HK-2 (cell line): ENCODE measurements at regions not wholly inside any gene's neighbourhood (a gene's known extent, or its start where the extent isn't known, plus 50 kb on each side); places are given as distances from the start of the nearest gene placed in this dataset.

Source experiments
- DNase-seq: peaks from one replicate; pipeline ENCODE4 v3.0.0-alpha.2; 2018; ENCODE audit not compliant: unreplicated experiment

GRCh38 chr6:168724033-168724432 lies 283.0 kb downstream of the SMOC2 start:
- DNase-seq, result no peak

DNA sequence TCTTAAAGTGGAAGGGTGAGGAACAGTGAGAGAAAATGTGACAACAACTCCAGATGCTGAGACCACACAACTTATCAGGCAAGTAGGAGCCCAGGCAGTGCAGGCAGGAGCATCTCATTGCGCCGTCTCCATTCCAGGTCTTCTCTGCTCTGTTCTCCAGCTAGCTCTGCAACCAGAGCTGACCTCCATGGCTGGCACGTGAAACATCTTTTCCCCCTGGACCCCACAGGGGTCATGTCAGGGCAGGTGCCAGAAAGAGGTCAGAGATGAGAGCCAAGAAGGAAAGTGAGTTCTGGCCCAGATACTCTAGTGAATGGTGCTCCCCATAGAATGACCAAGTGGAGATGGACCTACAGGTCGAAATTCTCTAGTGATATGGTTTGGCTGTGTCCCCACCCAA lies 281.4 kb downstream of the SMOC2 start:
- DNase-seq, result no peak

DNA sequence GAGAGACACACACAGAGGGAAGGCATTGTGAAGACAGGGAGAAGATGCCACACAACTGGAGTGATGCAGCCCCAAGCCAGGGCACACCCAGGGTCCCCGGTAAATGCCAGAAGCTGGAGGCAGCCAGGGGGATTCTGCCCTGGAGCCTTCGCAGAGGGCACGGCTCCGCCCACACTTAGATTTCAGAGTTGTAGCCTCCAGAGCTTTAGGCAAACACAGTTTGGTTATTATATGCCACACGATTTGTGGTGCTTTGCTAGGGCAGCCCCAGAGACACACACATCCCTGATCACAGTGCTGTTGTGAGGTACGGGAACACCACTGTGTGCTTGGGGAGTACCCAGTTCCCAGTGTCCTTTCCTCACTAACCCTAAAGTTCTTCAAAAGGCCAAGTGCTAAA lies 280.6 kb downstream of the SMOC2 start:
- DNase-seq, result no peak

- no peak for DNase-seq
Observed at GRCh38 chr6:168719901-168720300, 278.9 kb downstream of the SMOC2 start.

- no peak for DNase-seq
Observed at GRCh38 chr6:168718821-168719475, 278.0 kb downstream of the SMOC2 start.
